ENCODE measurements at regions not wholly inside any gene's neighbourhood (a gene's known extent, or its start where the extent isn't known, plus 50 kb on each side); places are given as distances from the start of the nearest gene placed in this dataset.

- TF ChIP-seq CTCF (IDR thresholded peaks at IDR 0.05) (no peak), EZH2 (IDR thresholded peaks at IDR 0.05) (no peak), EZH2phosphoT487 (IDR thresholded peaks at IDR 0.05) (no peak)
Observed at GRCh38 chr11:81098471-81098870, 1635.2 kb downstream of the FAM181B start.

All from neural progenitor cell (in vitro differentiated cells).